IMR-90 (cell line): ENCODE measurements at regions not wholly inside any gene's neighbourhood (a gene's known extent, or its start where the extent isn't known, plus 50 kb on each side); places are given as distances from the start of the nearest gene placed in this dataset.

Experiments used
- ATAC-seq: fragments of 200-7000 bp; cut with Tn5 transposase; 2 replicates; pipeline ENCODE4 v1.9.1; 2020; ENCODE audit warnings: low read depth, mild to moderate bottlenecking, moderate library complexity
- BruUV-seq: library from RNA; stranded (reverse); fragments of 400-500 nt; replicated peaks from 2 replicates; lab custom pipeline; 2021; lab: Mats Ljungman, UMichigan
- CTCF ChIA-PET: fragments of 300-600 bp; formaldehyde crosslinking; extraction: SDS; loops from one replicate; lab custom pipeline; 2021; ENCODE audit warnings: antibody characterized with exemption; lab: Yijun Ruan, JAX
- POLR2A ChIA-PET: fragments of 300-600 bp; sonication (Branson Sonifier 250); formaldehyde crosslinking; loops from one replicate; lab custom pipeline; 2022; ENCODE audit warnings: antibody characterized with exemption; ENCODE audit not compliant: unreplicated experiment; lab: Charles Lee
- DNase-seq: peaks from one replicate; pipeline ENCODE4 v3.0.0; 2013
- H2AFZ ChIP-seq: replicated peaks from 2 replicates; pipeline ENCODE3; 2013; ENCODE audit warnings: low read length, mild to moderate bottlenecking; ENCODE audit not compliant: poor library complexity
- H2AK5ac ChIP-seq: 2 replicates; pipeline ENCODE4 v1.6.1; 2013; ENCODE audit warnings: low read depth, low read length, inconsistent platforms
- H2AK9ac ChIP-seq: replicated peaks from 2 replicates; pipeline ENCODE3; 2013; ENCODE audit warnings: mild to moderate bottlenecking, low read depth, low read length, moderate library complexity; ENCODE audit not compliant: poor library complexity
- H2BK120ac ChIP-seq: 2 replicates; pipeline ENCODE4 v1.6.1; 2013; ENCODE audit warnings: low read depth, low read length, inconsistent platforms
- H2BK15ac ChIP-seq: 3 replicates; pipeline ENCODE4 v1.6.1; 2013; ENCODE audit warnings: low read depth, low read length, inconsistent platforms
- H2BK20ac ChIP-seq: 2 replicates; pipeline ENCODE4 v1.6.1; 2013; ENCODE audit warnings: low read depth, mild to moderate bottlenecking, inconsistent platforms, low read length, moderate library complexity
- H2BK5ac ChIP-seq: 2 replicates; pipeline ENCODE4 v1.6.1; 2013; ENCODE audit warnings: mild to moderate bottlenecking, low read depth, low read length, inconsistent platforms; ENCODE audit not compliant: poor library complexity, severe bottlenecking
- H3K14ac ChIP-seq: replicated peaks from 2 replicates; pipeline ENCODE4 v1.6.1; 2013; ENCODE audit warnings: low read depth, low read length, inconsistent platforms
- H3K18ac ChIP-seq: 2 replicates; pipeline ENCODE4 v1.6.1; 2013; ENCODE audit warnings: low read depth, low read length, control low read depth
- H3K23ac ChIP-seq: 2 replicates; pipeline ENCODE4 v1.6.1; 2013; ENCODE audit warnings: low read depth, low read length, inconsistent platforms
- H3K27ac ChIP-seq: 2 replicates; pipeline ENCODE4 v1.5.1; 2013; ENCODE audit warnings: mild to moderate bottlenecking, control low read depth, low read length; ENCODE audit not compliant: insufficient read depth
- H3K27me3 ChIP-seq: 2 replicates; pipeline ENCODE4 v1.6.1; 2013; ENCODE audit warnings: low read length; ENCODE audit not compliant: control insufficient read depth, insufficient read depth
- H3K36me3 ChIP-seq: 2 replicates; pipeline ENCODE4 v1.6.1; 2013; ENCODE audit warnings: low read length, mixed read lengths; ENCODE audit not compliant: control insufficient read depth, insufficient read depth
- H3K4ac ChIP-seq: 2 replicates; pipeline ENCODE4 v1.6.1; 2013; ENCODE audit warnings: low read depth, low read length, inconsistent platforms
- H3K4me1 ChIP-seq: 2 replicates; pipeline ENCODE4 v1.6.1; 2013; ENCODE audit warnings: low read length, mixed read lengths; ENCODE audit not compliant: control insufficient read depth, insufficient read depth
- H3K4me2 ChIP-seq: 2 replicates; pipeline ENCODE4 v1.6.1; 2013; ENCODE audit warnings: low read depth, mild to moderate bottlenecking, control low read depth, low read length, moderate library complexity
- H3K4me3 ChIP-seq: 2 replicates; pipeline ENCODE4 v1.5.1; 2013; ENCODE audit warnings: low read depth, mild to moderate bottlenecking, control low read depth, low read length, moderate library complexity; ENCODE audit not compliant: insufficient read depth
- H3K56ac ChIP-seq: 2 replicates; pipeline ENCODE4 v1.6.1; 2013; ENCODE audit warnings: low read length, inconsistent platforms; ENCODE audit not compliant: insufficient read depth; ENCODE audit errors: extremely low read depth
- H3K79me1 ChIP-seq, 2 experiments: 2 replicates each; pipeline ENCODE4 v1.6.1; 2013; ENCODE audit warnings: low read length in 2 of 2, inconsistent platforms in 1 of 2, low read depth in 1 of 2
- H3K9ac ChIP-seq: 2 replicates; pipeline ENCODE4 v1.6.1; 2013; ENCODE audit warnings: low read depth, low read length, control low read depth
- H3K9me1 ChIP-seq: 2 replicates; pipeline ENCODE4 v1.6.1; 2013; ENCODE audit warnings: low read length, inconsistent platforms; ENCODE audit not compliant: insufficient read depth
- H3K9me3 ChIP-seq: 2 replicates; pipeline ENCODE4 v1.6.1; 2013; ENCODE audit warnings: low read length; ENCODE audit not compliant: control insufficient read depth, insufficient read depth
- H4K20me1 ChIP-seq: 2 replicates; pipeline ENCODE4 v1.6.1; 2013; ENCODE audit warnings: low read length, inconsistent platforms; ENCODE audit not compliant: insufficient read depth
- H4K5ac ChIP-seq: 2 replicates; pipeline ENCODE4 v1.6.1; 2013; ENCODE audit warnings: mild to moderate bottlenecking, low read depth, low read length, control low read depth
- H4K8ac ChIP-seq, 2 experiments: 2 replicates each; pipeline ENCODE4 v1.6.1; 2013; ENCODE audit warnings: low read depth in 2 of 2, low read length in 2 of 2, control low read depth in 1 of 2, inconsistent platforms in 1 of 2
- H4K91ac ChIP-seq: 2 replicates; pipeline ENCODE4 v1.6.1; 2013; ENCODE audit warnings: low read depth, low read length, inconsistent platforms; ENCODE audit not compliant: insufficient read depth
- MAFK ChIP-seq: IDR thresholded peaks from 2 replicates; pipeline ENCODE4 v1.6.1; 2012; ENCODE audit warnings: low read depth, low read length, improper control_type of control experiment
- RCOR1 ChIP-seq: IDR thresholded peaks from 2 replicates; pipeline ENCODE4 v1.6.1; 2012; ENCODE audit warnings: mild to moderate bottlenecking, low read length, improper control_type of control experiment; ENCODE audit not compliant: insufficient replicate concordance
- WGBS, 2 experiments: methylation state at CpG; one replicate each; pipeline versions ENCODE4 v1.1.5 to v1.1.7; 2013; ENCODE audit warnings: missing lambda C conversion rate in 2 of 2; ENCODE audit not compliant: insufficient read length in 1 of 2; ENCODE audit errors: extremely low coverage in 2 of 2; 5-methylcytosine and 5-hydroxymethylcytosine counted together
- dilution Hi-C: fragments of 300-500 bp; cut with HindIII; formaldehyde crosslinking; loops from one replicate; pipeline ENCODE4 v1.14.3; 2018; ENCODE audit warnings: low sequenced_read_pairs; ENCODE audit not compliant: unreplicated experiment
- in situ Hi-C: fragments of 300-500 bp; cut with MboI; formaldehyde crosslinking; loops from 3 replicates; pipeline ENCODE4 v1.14.3; 2019; ENCODE audit warnings: low sequenced_read_pairs, inconsistent platforms, mixed read lengths
- intact Hi-C: fragments of 100-400 bp; cut with micrococcal nuclease; formaldehyde crosslinking; loops from 2 replicates; pipeline ENCODE4 v1.10.0; 2022

DNA sequence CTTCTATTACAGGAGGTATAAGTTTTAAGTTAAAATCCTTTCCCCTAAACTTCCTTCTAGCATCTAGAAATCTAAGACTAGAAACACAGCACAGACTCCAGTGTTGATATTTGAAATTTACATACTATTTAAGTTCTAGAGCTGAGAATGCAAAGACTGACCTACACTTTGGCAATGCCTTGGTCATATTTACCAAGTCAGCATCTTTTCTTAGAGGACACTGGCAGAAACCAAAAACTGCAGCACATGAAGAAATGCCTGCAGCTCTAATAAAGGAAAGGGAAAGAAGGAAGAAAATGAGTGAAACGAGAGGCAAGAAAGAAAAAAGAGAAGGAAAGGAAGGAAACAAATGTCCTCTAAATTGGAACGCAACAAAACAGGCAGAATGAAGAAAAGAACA lies 443.7 kb upstream of the RASGEF1B start:
- dilution Hi-C loops (no loop called here), intact Hi-C loops (no loop called here), in situ Hi-C loops (no loop called here)
- H3K79me1 ChIP-seq = no peaks in the 10 kb centered on the region
- H3K4me3 ChIP-seq = no peak overlapping the region
- no peak overlapping the region for H3K9ac ChIP-seq
- 0% methylated on average over 1 of the region's 2 CpGs; no CpG with 5 or more reads in 1 of the 2 experiments for WGBS, 2 experiments
- DNase-seq (no peak), ATAC-seq (no peak)
- H3K4me1 ChIP-seq = no peaks in the 10 kb centered on the region
- TF ChIP-seq RCOR1 = no peak
- TF ChIP-seq MAFK = 0 out of 2 replicates have a peak, but pooled peaks have one; percentile 51
- H3K9me3 ChIP-seq = no peaks in the 10 kb centered on the region
- H3K36me3 ChIP-seq = no peaks in the 10 kb centered on the region
- no peak overlapping the region for H3K18ac ChIP-seq
- H2BK15ac ChIP-seq = no peak overlapping the region
- H4K5ac ChIP-seq = no peak overlapping the region
- no peaks in the 10 kb centered on the region for H3K27me3 ChIP-seq
- no peak overlapping the region for H3K14ac ChIP-seq
- no TSS peak for BruUV-seq
- H2AK9ac ChIP-seq = no peak overlapping the region
- no peak overlapping the region for H4K8ac ChIP-seq
- no peak overlapping the region for H2BK20ac ChIP-seq
- no peak overlapping the region for H3K4ac ChIP-seq
- no peak overlapping the region for H2BK120ac ChIP-seq
- POLR2A ChIA-PET = no interaction called here
- no peak overlapping the region for H3K23ac ChIP-seq
- no peak overlapping the region for H3K56ac ChIP-seq
- no peaks in the 10 kb centered on the region for H3K9me1 ChIP-seq
- H2AK5ac ChIP-seq = no peak overlapping the region
- H3K27ac ChIP-seq = no peak overlapping the region
- no peak overlapping the region for H2AFZ ChIP-seq
- H3K4me2 ChIP-seq = no peak overlapping the region
- CTCF ChIA-PET = no interaction called here
- H4K20me1 ChIP-seq = no peaks in the 10 kb centered on the region
- no peak overlapping the region for H2BK5ac ChIP-seq
- no peak overlapping the region for H4K91ac ChIP-seq
